B cell (primary cell): ENCODE measurements at regions not wholly inside any gene's neighbourhood (a gene's known extent, or its start where the extent isn't known, plus 50 kb on each side); places are given as distances from the start of the nearest gene placed in this dataset.

Source experiments
- ATAC-seq: fragments of 200-7000 bp; cut with Tn5 transposase; one replicate; pipeline ENCODE4 v1.10.0; 2021; ENCODE audit warnings: low read depth, mild to moderate bottlenecking, moderate number of reproducible peaks, moderate library complexity
- CTCF ChIA-PET: fragments of 350-600 bp; sonication (Branson Sonifier 250); formaldehyde crosslinking; loops from one replicate; lab custom pipeline; 2021; ENCODE audit warnings: antibody characterized with exemption, inconsistent platforms; lab: Charles Lee
- POLR2A ChIA-PET: fragments of 350-600 bp; sonication (Branson Sonifier 250); formaldehyde crosslinking; loops from one replicate; lab custom pipeline; 2021; ENCODE audit warnings: antibody characterized with exemption; lab: Charles Lee
- DNase-seq: peaks from one replicate; pipeline ENCODE4 v3.0.0; 2013
- H2AFZ ChIP-seq: 2 replicates; pipeline ENCODE4 v1.6.1; 2012; ENCODE audit warnings: mild to moderate bottlenecking, low read depth, low read length; ENCODE audit not compliant: insufficient read depth, poor library complexity, severe bottlenecking
- H3K27ac ChIP-seq, 2 donors: 1 replicate in 1 of 2; 2 replicates in 1 of 2; pipeline ENCODE4 v1.5.1; 2012 to 2013; ENCODE audit warnings: low read length in 2 of 2, mild to moderate bottlenecking in 2 of 2, moderate library complexity in 1 of 2
- H3K27me3 ChIP-seq, 4 experiments: fragments of 200-600 bp in 1 of 4; sonication (generic) in 1 of 4; replicated peaks in 1 of 4; 1 replicate in 2 of 4; 2 replicates in 2 of 4; pipeline versions ENCODE4 v1.6.1 to v1.7.0; 2013 to 2016; ENCODE audit warnings: low read length in 3 of 4, mild to moderate bottlenecking in 2 of 4, mixed read lengths in 1 of 4, moderate library complexity in 1 of 4; ENCODE audit not compliant: insufficient read depth in 4 of 4, control insufficient read depth in 3 of 4; ENCODE audit errors: control extremely low read depth in 1 of 4
- H3K36me3 ChIP-seq, 2 experiments: replicated peaks in 1 of 2; 1 replicate in 1 of 2; 2 replicates in 1 of 2; pipeline versions ENCODE4 v1.6.1 to v1.7.1; 2013; ENCODE audit warnings: low read length in 1 of 2; ENCODE audit not compliant: insufficient read depth in 2 of 2, control insufficient read depth in 1 of 2; ENCODE audit errors: control extremely low read depth in 1 of 2, extremely low read depth in 1 of 2
- H3K4me1 ChIP-seq, 2 donors: fragments of 200-600 bp in 1 of 2; sonication (generic) in 1 of 2; 1 replicate in 1 of 2; 2 replicates in 1 of 2; pipeline versions ENCODE4 v1.5.1 to v1.6.1; 2013 to 2017; ENCODE audit warnings: low read length in 2 of 2; ENCODE audit not compliant: control insufficient read depth in 2 of 2, insufficient read depth in 2 of 2
- H3K4me2 ChIP-seq: replicated peaks from 2 replicates; pipeline ENCODE3; 2012; ENCODE audit warnings: mild to moderate bottlenecking, low read depth, low read length; ENCODE audit not compliant: poor library complexity, severe bottlenecking
- H3K4me3 ChIP-seq, 5 experiments: fragments of 200-600 bp in 1 of 5; sonication (generic) in 1 of 5; 1 replicate in 3 of 5; 2 replicates in 2 of 5; pipeline versions ENCODE4 v1.5.1 to v1.7.0; 2011 to 2016; ENCODE audit warnings: low read length in 4 of 5, mild to moderate bottlenecking in 4 of 5, low read depth in 2 of 5, control low read depth in 1 of 5, moderate library complexity in 1 of 5; ENCODE audit not compliant: insufficient read depth in 1 of 5; ENCODE audit errors: control extremely low read depth in 1 of 5, extremely low read depth in 1 of 5
- H3K79me2 ChIP-seq: fragments of 200-600 bp; sonication (generic); one replicate; pipeline ENCODE4 v1.6.0; 2016; ENCODE audit warnings: low read length; ENCODE audit not compliant: control insufficient read depth, insufficient read depth
- H3K9ac ChIP-seq: fragments of 200-600 bp; sonication (generic); 2 replicates; pipeline ENCODE4 v1.6.1; 2017; ENCODE audit warnings: mild to moderate bottlenecking, low read length, moderate library complexity
- H3K9me3 ChIP-seq, 3 donors: one replicate each; pipeline versions ENCODE4 v1.6.1 to v1.7.1; 2013; ENCODE audit warnings: low read length in 2 of 3; ENCODE audit not compliant: control insufficient read depth in 2 of 3, insufficient read depth in 1 of 3; ENCODE audit errors: control extremely low read depth in 1 of 3
- H4K20me1 ChIP-seq: 2 replicates; pipeline ENCODE4 v1.6.0; 2012; ENCODE audit warnings: mild to moderate bottlenecking, low read length; ENCODE audit not compliant: insufficient read depth, control insufficient read depth, poor library complexity, severe bottlenecking
- H3K27ac Mint-ChIP-seq: one replicate; pipeline ENCODE4 v1.8.0; 2021; ENCODE audit warnings: mixed read lengths
- H3K27me3 Mint-ChIP-seq: one replicate; pipeline ENCODE4 v1.8.0; 2021; ENCODE audit warnings: mixed read lengths
- H3K4me1 Mint-ChIP-seq: one replicate; pipeline ENCODE4 v1.8.0; 2021; ENCODE audit warnings: mixed read lengths
- H3K4me3 Mint-ChIP-seq: one replicate; pipeline ENCODE4 v1.8.0; 2021; ENCODE audit warnings: mixed read lengths
- H3K9me3 Mint-ChIP-seq: one replicate; pipeline ENCODE4 v1.8.0; 2022; ENCODE audit warnings: mixed read lengths; ENCODE audit not compliant: insufficient read depth
- CTCF ChIP-seq: fragments of 200-600 bp; IDR thresholded peaks from one replicate; pipeline ENCODE4 v1.8.0; 2022; ENCODE audit warnings: antibody characterized with exemption, mild to moderate bottlenecking
- EZH2 ChIP-seq: IDR thresholded peaks from 2 replicates; pipeline ENCODE4 v1.6.1; 2012; ENCODE audit warnings: borderline replicate concordance, low read depth, mild to moderate bottlenecking, moderate library complexity, low read length; ENCODE audit not compliant: insufficient read depth, poor library complexity, severe bottlenecking
- WGBS: methylation state at CpG from one replicate; pipeline ENCODE4 v1.1.5; 2013; ENCODE audit warnings: missing lambda C conversion rate; ENCODE audit not compliant: insufficient coverage; 5-methylcytosine and 5-hydroxymethylcytosine counted together
- intact Hi-C: fragments of 100-400 bp; cut with micrococcal nuclease; formaldehyde crosslinking; loops from one replicate; pipeline ENCODE4 v1.10.0; 2022

GRCh38 chr20:6430381-6430780 lies 307.6 kb upstream of the FERMT1 start:
- TF ChIP-seq EZH2, result no peak
- TF ChIP-seq CTCF, result no peak
- H3K4me1 Mint-ChIP-seq, result no peaks in the 10 kb centered on the region
- no peak overlapping the region for H3K4me3 Mint-ChIP-seq
- CTCF ChIA-PET, result no interaction called here
- POLR2A ChIA-PET, result no interaction called here
- H3K27ac Mint-ChIP-seq, result no peak overlapping the region
- Histone ChIP-seq H3K27me3 (no peaks in the 10 kb centered on the region), H3K4me3 (no peak overlapping the region), H3K4me1 (no peaks in the 10 kb centered on the region), H3K36me3 (no peaks in the 10 kb centered on the region), H2AFZ (no peak overlapping the region), H3K27ac (no peak overlapping the region), H3K9ac (no peak overlapping the region), H3K79me2 (no peaks in the 10 kb centered on the region), H3K9me3 (no peaks in the 10 kb centered on the region), H3K4me2 (no peak overlapping the region), H4K20me1 (no peaks in the 10 kb centered on the region)
- no peak for ATAC-seq
- DNase-seq, result no peak
- intact Hi-C loops, result no loop called here
- H3K27me3 Mint-ChIP-seq, result no peaks in the 10 kb centered on the region
- H3K9me3 Mint-ChIP-seq, result no peaks in the 10 kb centered on the region

DNA sequence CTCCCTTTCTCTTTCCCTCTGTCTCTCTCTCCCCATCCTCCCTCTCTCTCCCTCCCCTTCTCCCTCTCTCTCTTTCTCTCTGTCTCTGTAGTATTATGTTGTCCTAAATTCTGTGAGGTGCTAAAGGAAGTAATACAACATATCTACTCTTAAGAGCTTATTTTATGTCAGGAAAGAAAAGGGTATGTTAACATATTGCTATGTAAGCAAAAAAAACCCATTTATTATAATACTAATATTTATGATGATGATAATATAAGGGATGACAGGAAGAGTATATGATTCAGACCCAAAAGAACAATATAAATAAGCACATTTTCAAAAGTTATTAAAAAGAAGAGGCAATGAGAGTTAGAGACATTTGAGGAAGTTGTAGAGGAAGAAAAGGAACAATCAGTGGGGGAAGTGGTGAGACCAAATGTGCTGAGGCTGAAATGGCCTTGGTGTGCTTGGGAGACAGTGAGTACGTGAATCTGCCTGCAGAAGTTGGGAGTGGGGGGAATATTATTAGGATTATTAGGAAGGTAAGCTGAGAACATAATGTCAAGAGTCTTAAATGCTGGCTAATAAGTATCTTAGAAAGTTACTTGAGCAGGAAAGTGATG lies 303.6 kb upstream of the FERMT1 start:
- Mint-ChIP-seq H3K9me3 (no peaks in the 10 kb centered on the region), H3K27me3 (no peaks in the 10 kb centered on the region), H3K27ac (no peak overlapping the region), H3K4me1 (no peaks in the 10 kb centered on the region), H3K4me3 (no peak overlapping the region)
- peaks cover 0 to 3% (median 0%) of the 10 kb centered on the region in 3 donors for H3K9me3 ChIP-seq
- DNase-seq (no peak), ATAC-seq (no peak)
- no peak overlapping the region for H3K27ac ChIP-seq
- ChIA-PET CTCF (no interaction called here), POLR2A (no interaction called here)
- H3K4me1 ChIP-seq, result no peaks in the 10 kb centered on the region
- H3K27me3 ChIP-seq, result no peaks in the 10 kb centered on the region
- TF ChIP-seq EZH2, result no peak
- TF ChIP-seq CTCF, result no peak
- intact Hi-C loops, result no loop called here
- H3K9ac ChIP-seq, result no peak overlapping the region
- H3K36me3 ChIP-seq, result no peaks in the 10 kb centered on the region
- H4K20me1 ChIP-seq, result no peaks in the 10 kb centered on the region
- no peaks in the 10 kb centered on the region for H3K79me2 ChIP-seq
- no peak overlapping the region for H3K4me3 ChIP-seq
- H2AFZ ChIP-seq, result no peak overlapping the region
- 0% methylated on average over 1 of the region's 1 CpG for WGBS
- no peak overlapping the region for H3K4me2 ChIP-seq
